HepG2 (cell line): ENCODE measurements at regions not wholly inside any gene's neighbourhood (a gene's known extent, or its start where the extent isn't known, plus 50 kb on each side); places are given as distances from the start of the nearest gene placed in this dataset.

ENCODE experiments used
- DMAP1 ChIP-seq: IDR thresholded peaks from 2 replicates; pipeline ENCODE4 v1.6.1; 2016
- EP300 ChIP-seq, 3 experiments: sonication (generic) in 1 of 3; formaldehyde crosslinking in 1 of 3; IDR thresholded peaks; 2 replicates each; pipeline versions ENCODE4 v1.5.1 to v1.6.1; 2011 to 2020; ENCODE audit warnings: low read depth in 2 of 3, low read length in 2 of 3, borderline replicate concordance in 1 of 3, improper control_type of control experiment in 1 of 3, mild to moderate bottlenecking in 1 of 3, missing genetic modification reagents in 1 of 3, moderate library complexity in 1 of 3
- GABPB1 ChIP-seq: IDR thresholded peaks from 2 replicates; pipeline ENCODE4 v1.6.1; 2016; ENCODE audit warnings: mild to moderate bottlenecking, missing genetic modification reagents, moderate library complexity, missing compliant biosample characterization
- GTF2F1 ChIP-seq: fragments of 150-350 bp; IDR thresholded peaks from 2 replicates; pipeline ENCODE4 v1.6.1; 2014; ENCODE audit warnings: low read length
- IKZF1 ChIP-seq: fragments of 450-650 bp; IDR thresholded peaks from 2 replicates; pipeline ENCODE4 v1.7.1; 2016
- ISL2 ChIP-seq: sonication (generic); formaldehyde crosslinking; IDR thresholded peaks from 2 replicates; pipeline ENCODE4 v1.5.0; 2020; ENCODE audit warnings: missing genetic modification reagents
- KLF12 ChIP-seq: sonication (generic); formaldehyde crosslinking; IDR thresholded peaks from 2 replicates; pipeline ENCODE4 v1.4.0; 2020; ENCODE audit warnings: missing genetic modification reagents, borderline replicate concordance
- MED1 ChIP-seq: sonication (generic); formaldehyde crosslinking; IDR thresholded peaks from 2 replicates; pipeline ENCODE4 v1.4.0; 2020; ENCODE audit warnings: missing genetic modification reagents
- MYC ChIP-seq: sonication (generic); formaldehyde crosslinking; IDR thresholded peaks from 2 replicates; pipeline ENCODE4 v1.9.0; 2021; ENCODE audit warnings: missing genetic modification reagents, borderline replicate concordance
- NPAS2 ChIP-seq: sonication (generic); formaldehyde crosslinking; IDR thresholded peaks from 2 replicates; pipeline ENCODE4 v1.8.0; 2022; ENCODE audit warnings: mild to moderate bottlenecking, missing genetic modification reagents, borderline replicate concordance
- NR2F6 ChIP-seq, 2 experiments: IDR thresholded peaks; 2 replicates each; pipeline ENCODE4 v1.6.1; 2016; ENCODE audit warnings: antibody characterized with exemption in 1 of 2, mild to moderate bottlenecking in 1 of 2
- PCBP1 ChIP-seq: fragments of 200-400 bp; formaldehyde crosslinking; IDR thresholded peaks from 2 replicates; pipeline ENCODE4 v1.6.1; 2017; ENCODE audit warnings: mild to moderate bottlenecking, low read depth, low read length, borderline replicate concordance
- PRPF4 ChIP-seq: fragments of 200-400 bp; formaldehyde crosslinking; IDR thresholded peaks from 2 replicates; pipeline ENCODE4 v1.6.1; 2016; ENCODE audit warnings: low read length, low read depth; ENCODE audit not compliant: poor library complexity, severe bottlenecking
- RBM22 ChIP-seq: fragments of 200-400 bp; formaldehyde crosslinking; optimal IDR thresholded peaks from 2 replicates; pipeline ENCODE3; 2017; ENCODE audit warnings: mild to moderate bottlenecking, low read length, moderate library complexity
- RFXAP ChIP-seq: sonication (generic); formaldehyde crosslinking; IDR thresholded peaks from 2 replicates; pipeline ENCODE4 v1.4.0; 2020; ENCODE audit warnings: missing genetic modification reagents, borderline replicate concordance
- SIN3B ChIP-seq: fragments of 150-350 bp; IDR thresholded peaks from 2 replicates; pipeline ENCODE4 v1.6.1; 2014; ENCODE audit warnings: low read length
- SMC3 ChIP-seq: IDR thresholded peaks from 2 replicates; pipeline ENCODE4 v1.6.1; 2011; ENCODE audit warnings: low read length, improper control_type of control experiment
- SP4 ChIP-seq: sonication (generic); formaldehyde crosslinking; IDR thresholded peaks from 2 replicates; pipeline ENCODE4 v1.8.1; 2023; ENCODE audit warnings: mild to moderate bottlenecking, missing genetic modification reagents
- STAG1 ChIP-seq: sonication (generic); formaldehyde crosslinking; IDR thresholded peaks from 2 replicates; pipeline ENCODE4 v1.4.0; 2020; ENCODE audit warnings: missing genetic modification reagents
- YEATS2 ChIP-seq: sonication (generic); formaldehyde crosslinking; IDR thresholded peaks from 2 replicates; pipeline ENCODE4 v1.4.0; 2020; ENCODE audit warnings: missing genetic modification reagents, borderline replicate concordance
- ZBTB42 ChIP-seq: sonication (generic); formaldehyde crosslinking; IDR thresholded peaks from 2 replicates; pipeline ENCODE4 v1.5.0; 2020; ENCODE audit warnings: mild to moderate bottlenecking, missing genetic modification reagents
- ZC3H4 ChIP-seq: sonication (generic); formaldehyde crosslinking; IDR thresholded peaks from 2 replicates; pipeline ENCODE4 v1.4.0; 2020; ENCODE audit warnings: missing genetic modification reagents, borderline replicate concordance
- ZEB1 ChIP-seq: IDR thresholded peaks from 2 replicates; pipeline ENCODE4 v1.6.1; 2012; ENCODE audit warnings: mild to moderate bottlenecking, low read depth, inconsistent platforms; ENCODE audit not compliant: insufficient replicate concordance
- ZNF253 ChIP-seq: sonication (generic); formaldehyde crosslinking; IDR thresholded peaks from 2 replicates; pipeline ENCODE4 v1.8.0; 2022; ENCODE audit warnings: mild to moderate bottlenecking, missing genetic modification reagents, borderline replicate concordance
- ZNF282 ChIP-seq: fragments of 450-650 bp; IDR thresholded peaks from 2 replicates; pipeline ENCODE4 v1.6.1; 2018; ENCODE audit not compliant: partially characterized antibody
- ZNF331 ChIP-seq: sonication (generic); formaldehyde crosslinking; IDR thresholded peaks from 2 replicates; pipeline ENCODE4 v1.4.0; 2020; ENCODE audit warnings: missing genetic modification reagents
- ZNF362 ChIP-seq: sonication (generic); formaldehyde crosslinking; IDR thresholded peaks from 2 replicates; pipeline ENCODE4 v1.4.0; 2020; ENCODE audit warnings: missing genetic modification reagents, mild to moderate bottlenecking, borderline replicate concordance
- ZNF44 ChIP-seq: sonication (generic); formaldehyde crosslinking; IDR thresholded peaks from 2 replicates; pipeline ENCODE4 v1.5.1; 2020; ENCODE audit warnings: mild to moderate bottlenecking, missing genetic modification reagents
- ZNF543 ChIP-seq: sonication (generic); formaldehyde crosslinking; IDR thresholded peaks from 2 replicates; pipeline ENCODE4 v1.4.0; 2020; ENCODE audit warnings: mild to moderate bottlenecking, missing genetic modification reagents
- ZNF597 ChIP-seq: sonication (generic); formaldehyde crosslinking; IDR thresholded peaks from 2 replicates; pipeline ENCODE4 v1.5.0; 2020; ENCODE audit warnings: missing genetic modification reagents
- ZNF672 ChIP-seq: sonication (generic); formaldehyde crosslinking; IDR thresholded peaks from 2 replicates; pipeline ENCODE4 v1.8.1; 2022; ENCODE audit warnings: missing genetic modification reagents
- ZNF7 ChIP-seq: IDR thresholded peaks from 2 replicates; pipeline ENCODE4 v1.6.1; 2016; ENCODE audit warnings: missing biosample characterization, missing genetic modification reagents

GRCh38 chr4:15149839-15150592 is 147.7 kb downstream of the CPEB2 start (continued):
- TF ChIP-seq SIN3B: no peak
- TF ChIP-seq NR2F6 (IDR thresholded peaks at IDR 0.05): peak; percentile 39
- TF ChIP-seq NR2F6 (CRISPR knock-in tag; IDR thresholded peaks at IDR 0.05): peak; percentile 61
- no peak for TF ChIP-seq SP4 (CRISPR knock-in tag)
- TF ChIP-seq EP300 (IDR thresholded peaks at IDR 0.05; ENCODE audit: low read depth in 2 of 2, low read length in 2 of 2): peak; percentile 46 to 79; a peak in 3 of 4 replicates
- peak; percentile 61; the same call in 1 of the 2 replicates for TF ChIP-seq EP300 (CRISPR knock-in tag; IDR thresholded peaks at IDR 0.05; ENCODE audit: borderline replicate concordance)
- TF ChIP-seq ZNF282: no peak
- no peak for TF ChIP-seq STAG1 (CRISPR knock-in tag)
- TF ChIP-seq ZC3H4: no peak
- no peak for TF ChIP-seq KLF12 (CRISPR knock-in tag)
- peak; percentile 51; the same call in 1 of the 2 replicates for TF ChIP-seq ISL2 (CRISPR knock-in tag)
- TF ChIP-seq ZNF7 (CRISPR knock-in tag): no peak
- TF ChIP-seq MYC (CRISPR knock-in tag): no peak; the same call in 1 of the 2 replicates
- TF ChIP-seq ZNF331 (CRISPR knock-in tag): peak; percentile 64; the same call in 1 of the 2 replicates
- TF ChIP-seq SMC3: no peak
- peak; percentile 62; the same call in 1 of the 2 replicates for TF ChIP-seq YEATS2 (CRISPR knock-in tag)
- no peak for TF ChIP-seq ZBTB42
- TF ChIP-seq RBM22: no peak
- no peak for TF ChIP-seq NPAS2
- TF ChIP-seq ZNF597 (CRISPR knock-in tag): no peak
- peak; percentile 40; the same call in 1 of the 2 replicates for TF ChIP-seq GABPB1
- TF ChIP-seq ZNF362 (CRISPR knock-in tag): no peak
- TF ChIP-seq PRPF4: no peak
- TF ChIP-seq ZNF672 (CRISPR knock-in tag): no peak
- no peak for TF ChIP-seq IKZF1
- TF ChIP-seq MED1: peak; percentile 45
- no peak for TF ChIP-seq ZEB1
- peak; percentile 85; the same call in 1 of the 2 replicates for TF ChIP-seq PCBP1
- no peak for TF ChIP-seq ZNF543
- 0 out of 2 replicates have a peak, but pooled peaks have one; percentile 26 for TF ChIP-seq DMAP1
- TF ChIP-seq ZNF253 (CRISPR knock-in tag): no peak
- TF ChIP-seq GTF2F1: no peak
- no peak for TF ChIP-seq RFXAP
- no peak for TF ChIP-seq ZNF44 (CRISPR knock-in tag)
